A673 (cell line): ENCODE measurements at regions not wholly inside any gene's neighbourhood (a gene's known extent, or its start where the extent isn't known, plus 50 kb on each side); places are given as distances from the start of the nearest gene placed in this dataset.

Experiments
- BruUV-seq: library from RNA; stranded (reverse); fragments of 400-500 nt; replicated peaks from 2 replicates; lab custom pipeline; 2021; lab: Mats Ljungman, UMichigan
- CTCF ChIA-PET: fragments of 300-600 bp; sonication (Branson Sonifier 250); formaldehyde crosslinking; loops from one replicate; lab custom pipeline; 2022; ENCODE audit warnings: antibody characterized with exemption; lab: Charles Lee
- POLR2A ChIA-PET: fragments of 300-600 bp; sonication (Branson Sonifier 250); formaldehyde crosslinking; loops from one replicate; lab custom pipeline; 2022; ENCODE audit warnings: antibody characterized with exemption; ENCODE audit not compliant: low non-redundant PET; lab: Charles Lee
- DNase-seq: peaks from one replicate; pipeline ENCODE4 v3.0.0-alpha.2; 2015; ENCODE audit warnings: low spot score
- H3K27ac ChIP-seq: fragments of 200-600 bp; sonication (generic); 2 replicates; pipeline ENCODE4 v1.5.1; 2016; ENCODE audit warnings: mixed run types, low read depth, mild to moderate bottlenecking, mixed read lengths, antibody characterized with exemption, low read length; ENCODE audit not compliant: poor library complexity, severe bottlenecking
- H3K27me3 ChIP-seq: fragments of 200-600 bp; sonication (generic); replicated peaks from 2 replicates; pipeline ENCODE4 v1.6.1; 2017; ENCODE audit warnings: mixed run types, low read depth, mild to moderate bottlenecking, mixed read lengths, antibody characterized with exemption, low read length; ENCODE audit not compliant: insufficient read depth, poor library complexity
- H3K36me3 ChIP-seq: fragments of 200-600 bp; sonication (generic); 2 replicates; pipeline ENCODE4 v1.6.1; 2016; ENCODE audit warnings: mixed run types, mild to moderate bottlenecking, mixed read lengths, antibody characterized with exemption, low read length; ENCODE audit not compliant: insufficient read depth, poor library complexity, severe bottlenecking
- H3K4me1 ChIP-seq: fragments of 200-600 bp; sonication (generic); 2 replicates; pipeline ENCODE4 v1.6.1; 2017; ENCODE audit warnings: mixed run types, mild to moderate bottlenecking, mixed read lengths, antibody characterized with exemption, low read length; ENCODE audit not compliant: insufficient read depth, poor library complexity, severe bottlenecking
- H3K4me3 ChIP-seq: fragments of 200-600 bp; sonication (generic); 2 replicates; pipeline ENCODE4 v1.5.1; 2016; ENCODE audit warnings: low read depth, mixed run types, mild to moderate bottlenecking, mixed read lengths, low read length; ENCODE audit not compliant: poor library complexity, severe bottlenecking
- H3K9me3 ChIP-seq: fragments of 200-600 bp; sonication (generic); 2 replicates; pipeline ENCODE4 v1.6.1; 2016; ENCODE audit warnings: mixed run types, low read depth, mild to moderate bottlenecking, mixed read lengths, antibody characterized with exemption, low read length; ENCODE audit not compliant: poor library complexity, severe bottlenecking
- CTCF ChIP-seq: fragments of 300-800, 200-600 bp; sonication (generic); conservative IDR thresholded peaks from 2 replicates; pipeline ENCODE4 v1.5.1; 2017; ENCODE audit warnings: low read depth, mild to moderate bottlenecking, antibody characterized with exemption, low read length, moderate library complexity, mixed read lengths
- EZH2 ChIP-seq: fragments of 200-600 bp; sonication (generic); IDR thresholded peaks from 2 replicates; pipeline ENCODE4 v1.6.1; 2017; ENCODE audit warnings: borderline replicate concordance, low read depth, mild to moderate bottlenecking, mixed read lengths, antibody characterized with exemption, low read length; ENCODE audit not compliant: poor library complexity, severe bottlenecking
- intact Hi-C: fragments of 100-400 bp; cut with micrococcal nuclease; formaldehyde crosslinking; loops from one replicate; pipeline ENCODE4 v1.10.0; 2022; ENCODE audit not compliant: unreplicated experiment

DNA sequence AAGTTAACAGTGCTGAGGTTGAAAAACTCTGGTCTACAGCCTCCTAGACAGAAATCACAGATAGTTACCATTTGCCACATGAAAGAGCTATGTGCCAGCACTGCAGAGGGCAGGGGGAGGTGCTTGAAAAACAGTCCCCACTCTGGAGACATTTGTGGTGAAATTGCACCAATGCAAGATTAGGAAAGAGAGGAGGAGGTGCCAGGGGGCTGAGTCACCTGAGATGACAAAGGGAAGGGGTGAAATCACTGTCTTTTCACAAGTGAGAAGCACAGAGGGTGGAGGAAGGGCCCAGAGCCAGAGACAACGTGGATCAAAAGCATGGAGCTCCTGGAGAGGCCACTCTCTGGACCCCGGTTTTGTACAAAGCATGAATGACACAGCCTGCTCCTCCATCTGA is 196.3 kb downstream of the BUD13 start:
- Histone ChIP-seq H3K27ac (no peak overlapping the region), H3K9me3 (no peaks in the 10 kb centered on the region), H3K4me3 (no peak overlapping the region), H3K4me1 (no peaks in the 10 kb centered on the region), H3K36me3 (no peaks in the 10 kb centered on the region), H3K27me3 (peaks cover 52% of the 10 kb centered on the region)
- BruUV-seq = no TSS peak
- TF ChIP-seq EZH2 (no peak), CTCF (no peak)
- DNase-seq = no peak
- CTCF ChIA-PET = no interaction called here
- POLR2A ChIA-PET = no interaction called here
- intact Hi-C loops = no loop called here

DNA sequence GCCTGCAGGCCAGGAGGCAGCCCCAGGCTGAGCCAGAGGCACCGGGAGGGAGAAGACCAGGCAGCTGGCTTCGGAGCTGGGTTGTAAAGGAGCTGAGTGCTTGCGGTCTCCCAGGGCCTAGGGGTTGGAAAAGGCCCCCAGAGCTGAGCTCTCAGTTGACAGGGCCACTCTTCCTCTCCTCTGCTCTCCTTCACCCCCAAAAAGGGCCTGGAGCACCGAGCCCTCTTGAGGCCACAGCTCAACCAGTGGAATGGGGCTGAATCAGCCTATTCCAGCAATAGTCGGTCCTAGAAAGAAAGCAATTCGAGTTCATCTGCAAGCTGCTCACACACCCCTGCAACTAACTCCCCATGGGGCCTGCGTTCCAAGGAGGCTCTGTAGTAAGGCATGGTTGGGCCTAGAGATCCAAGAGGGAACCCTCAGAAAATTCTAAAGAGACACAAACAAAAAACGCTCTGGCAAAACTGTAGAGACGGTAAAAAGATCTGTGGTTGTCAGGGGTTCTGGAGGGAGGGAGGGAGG is 205.0 kb downstream of the BUD13 start:
- BruUV-seq = no TSS peak
- intact Hi-C loops = no loop called here
- Histone ChIP-seq H3K27ac (no peak overlapping the region), H3K4me1 (no peaks in the 10 kb centered on the region), H3K36me3 (no peaks in the 10 kb centered on the region), H3K9me3 (no peaks in the 10 kb centered on the region), H3K4me3 (no peak overlapping the region), H3K27me3 (no peaks in the 10 kb centered on the region)
- ChIA-PET POLR2A (no interaction called here), CTCF (no interaction called here)
- no peak for DNase-seq
- TF ChIP-seq CTCF (no peak), EZH2 (no peak)

DNA sequence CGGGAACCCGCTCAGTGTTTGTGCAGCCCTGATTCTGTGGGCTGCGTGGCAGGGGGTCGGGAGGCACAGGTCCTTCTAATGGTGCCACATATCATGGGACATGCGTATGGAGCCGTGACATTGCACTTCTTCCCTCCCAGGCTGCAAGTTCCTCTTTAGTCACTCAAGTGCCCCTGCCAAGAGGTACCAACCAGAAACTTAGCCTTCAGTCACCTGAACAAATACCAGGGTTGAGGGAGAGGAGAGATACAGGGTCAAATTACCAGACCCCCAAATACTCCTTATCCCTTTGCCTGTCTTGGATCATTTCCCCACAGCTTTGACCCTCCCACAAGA is 209.1 kb downstream of the BUD13 start:
- CTCF ChIA-PET = no interaction called here
- TF ChIP-seq EZH2 (no peak), CTCF (no peak)

More for the DNA sequence above, 209.1 kb downstream of the BUD13 start:
- H3K27me3 ChIP-seq = peaks cover 8% of the 10 kb centered on the region
- DNase-seq = no peak
- H3K4me3 ChIP-seq = no peak overlapping the region
- POLR2A ChIA-PET = no interaction called here
- intact Hi-C loops = no loop called here
- H3K27ac ChIP-seq = no peak overlapping the region
- no TSS peak for BruUV-seq
- no peaks in the 10 kb centered on the region for H3K36me3 ChIP-seq
- H3K9me3 ChIP-seq = no peaks in the 10 kb centered on the region
- H3K4me1 ChIP-seq = no peaks in the 10 kb centered on the region
